NCI-H1417 (cell line): ENCODE measurements at regions not wholly inside any gene's neighbourhood (a gene's known extent, or its start where the extent isn't known, plus 50 kb on each side); places are given as distances from the start of the nearest gene placed in this dataset.

Source experiments
- DNase-seq, 3 experiments: peaks; one replicate each; lab custom pipeline; 2025; lab: John Stamatoyannopoulos, UW

DNA sequence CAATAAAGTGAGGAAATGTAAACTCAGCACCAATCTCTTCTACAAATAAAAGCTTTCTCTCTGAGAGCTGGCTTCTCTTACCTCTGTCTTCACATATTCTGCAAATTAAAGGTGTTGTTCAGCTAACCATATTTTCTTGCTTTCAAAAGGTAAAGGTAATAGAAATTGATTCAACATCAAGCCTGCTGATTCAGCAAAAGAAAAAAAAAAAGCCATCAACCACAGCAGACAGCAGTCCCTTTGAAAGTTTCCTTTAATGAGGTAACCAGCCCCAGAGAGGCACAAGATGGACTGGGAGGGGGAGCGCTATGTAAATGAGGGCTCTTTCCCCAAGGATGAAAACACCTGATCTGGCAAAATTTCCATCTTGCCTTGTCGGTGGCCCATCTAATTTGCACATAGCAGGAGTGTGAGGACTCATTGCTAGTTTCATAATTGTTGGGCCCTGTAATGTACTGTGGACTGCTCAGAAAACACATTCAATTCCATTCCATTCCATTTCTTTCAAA, 154.9 kb upstream of the SOX11 start:
- no peak for DNase-seq

DNA sequence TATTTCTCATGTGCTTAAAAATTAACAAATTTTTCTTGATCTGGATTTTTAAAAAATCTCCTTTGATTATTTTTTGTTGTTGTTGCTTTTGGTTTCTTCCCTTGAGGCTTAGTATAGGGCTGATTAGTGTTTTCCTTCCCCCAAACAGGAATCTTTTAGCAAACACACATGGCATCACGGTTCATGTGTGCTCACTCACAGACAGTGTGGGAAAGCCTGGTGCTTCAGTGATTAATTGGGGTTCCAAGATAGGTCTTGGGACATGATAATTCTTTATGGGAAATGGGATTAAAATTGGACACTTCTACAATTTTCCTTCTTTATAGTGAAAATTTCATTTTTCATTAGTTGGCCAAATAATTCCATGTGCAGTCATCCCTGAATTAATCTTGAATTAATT, 153.9 kb upstream of the SOX11 start:
- no peak for DNase-seq

DNA sequence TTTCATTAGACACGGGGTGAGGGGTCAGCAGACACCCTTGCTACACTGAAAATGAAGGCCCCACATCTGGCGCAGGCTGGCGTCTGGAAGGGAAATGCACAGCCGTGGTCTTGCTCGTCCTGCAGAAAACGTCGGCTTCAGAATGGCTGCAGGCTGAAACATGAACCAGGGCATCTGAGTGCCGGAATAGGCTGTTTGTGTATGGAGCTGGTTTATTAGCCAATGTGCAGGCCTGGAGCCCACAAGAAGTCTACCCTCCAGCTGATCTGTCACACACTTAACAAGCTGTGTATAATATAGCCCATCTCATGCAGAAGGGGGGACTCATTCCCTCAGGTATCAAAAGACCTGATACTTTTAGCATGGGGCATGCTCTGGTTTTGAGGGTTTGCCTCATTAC, 153.4 kb upstream of the SOX11 start:
- peak in 1 of 3 experiments; percentile 29 for DNase-seq

GRCh38 chr2:5539282-5540165, 152.7 kb upstream of the SOX11 start:
- DNase-seq: peak in 2 of 3 experiments; percentile 57 to 78

- DNase-seq: no peak
Measured at GRCh38 chr2:5540856-5541255, 151.3 kb upstream of the SOX11 start.

DNA sequence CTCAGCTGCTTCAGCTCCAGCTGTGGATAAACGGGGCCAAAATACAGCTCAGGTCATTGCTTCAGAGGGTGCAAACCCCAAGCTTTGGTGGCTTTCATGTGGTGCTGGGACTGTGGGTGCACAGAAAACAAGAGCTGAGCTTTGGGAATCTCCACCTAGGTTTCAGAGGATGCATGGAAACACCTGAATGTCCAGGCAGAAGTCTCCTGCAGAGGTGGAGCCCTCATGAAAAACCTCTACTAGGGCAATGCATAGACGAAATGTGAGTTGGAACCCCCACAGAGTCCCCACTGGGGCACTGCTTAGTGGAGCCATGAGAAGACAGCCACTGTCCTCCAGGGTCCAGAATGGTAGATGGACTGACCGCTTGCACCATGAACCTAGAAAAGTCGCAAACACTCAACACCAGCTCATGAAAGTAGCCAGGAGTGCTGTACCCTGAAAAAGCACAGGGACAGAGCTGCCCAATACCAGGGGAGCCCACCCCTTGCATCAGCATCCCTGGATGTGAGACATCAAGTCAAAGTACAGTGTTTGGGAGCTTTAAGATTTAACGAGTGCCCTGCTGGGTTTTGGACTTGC, 147.9 kb upstream of the SOX11 start:
- DNase-seq: peak in 1 of 3 experiments; percentile 38

- no peak for DNase-seq
Measured at GRCh38 chr2:5546181-5546580, 146.0 kb upstream of the SOX11 start.

GRCh38 chr2:5548991-5549715, 143.0 kb upstream of the SOX11 start:
- DNase-seq: no peak

DNA sequence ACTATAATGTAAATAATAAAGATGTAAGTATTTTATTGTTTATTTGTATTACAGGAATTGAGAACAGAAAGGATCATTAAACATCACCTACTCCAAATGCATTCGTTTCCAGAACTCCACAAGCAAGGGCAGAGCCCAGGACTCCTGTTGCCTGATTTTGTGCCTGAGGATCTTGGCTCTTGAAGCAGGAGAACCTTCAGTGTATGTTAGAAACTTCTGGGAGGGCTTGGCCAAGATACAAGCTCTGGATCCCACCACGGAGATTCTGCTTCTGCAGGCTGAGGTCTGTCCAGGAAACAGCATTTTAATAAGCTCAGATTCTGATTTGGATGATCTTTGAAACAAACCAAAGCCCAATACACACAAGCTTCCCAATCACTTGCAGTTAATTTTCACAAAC, 142.4 kb upstream of the SOX11 start:
- no peak for DNase-seq

GRCh38 chr2:5555636-5556035, 136.5 kb upstream of the SOX11 start:
- DNase-seq: no peak

GRCh38 chr2:5561006-5561405, 131.2 kb upstream of the SOX11 start:
- DNase-seq: no peak

DNA sequence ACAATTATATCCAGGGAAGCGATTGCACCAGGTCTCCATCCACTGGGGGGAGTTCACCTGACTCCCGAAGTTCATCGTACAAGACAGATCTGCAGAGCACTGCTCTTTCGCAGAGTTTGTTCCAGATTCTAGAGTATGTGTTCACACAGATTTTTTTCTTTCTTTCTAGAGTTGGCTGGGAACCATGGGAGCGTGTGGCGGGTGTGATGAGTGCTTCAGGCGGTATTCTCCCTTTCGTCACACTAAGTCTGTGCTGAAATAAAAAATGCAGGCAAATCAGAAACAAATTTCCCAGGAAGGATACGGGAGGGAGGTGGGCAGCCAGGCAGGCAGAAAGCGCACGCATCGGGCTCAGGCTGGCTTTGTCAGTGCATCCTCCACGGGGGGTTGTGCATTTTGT, 129.8 kb upstream of the SOX11 start:
- no peak for DNase-seq

DNA sequence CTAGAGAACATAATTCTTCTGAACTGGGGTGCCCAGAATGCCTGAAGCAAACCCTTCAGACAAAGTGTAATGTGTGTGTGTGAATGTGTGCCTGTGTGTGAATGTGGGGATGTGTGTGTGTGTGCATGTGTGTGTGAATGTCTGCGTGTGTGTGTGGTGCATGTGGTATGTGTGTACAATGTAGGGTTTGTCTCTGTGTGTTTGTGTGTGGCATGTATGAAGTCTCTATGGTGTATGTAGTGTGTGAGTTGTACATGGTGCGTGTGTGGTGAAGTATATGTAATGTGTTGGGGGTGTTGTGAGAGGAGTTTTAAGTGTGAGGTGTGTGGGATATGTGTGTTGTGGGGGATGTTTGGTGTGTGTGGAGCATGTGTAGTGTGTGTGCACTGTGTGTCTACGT, 129.3 kb upstream of the SOX11 start:
- no peak for DNase-seq

DNA sequence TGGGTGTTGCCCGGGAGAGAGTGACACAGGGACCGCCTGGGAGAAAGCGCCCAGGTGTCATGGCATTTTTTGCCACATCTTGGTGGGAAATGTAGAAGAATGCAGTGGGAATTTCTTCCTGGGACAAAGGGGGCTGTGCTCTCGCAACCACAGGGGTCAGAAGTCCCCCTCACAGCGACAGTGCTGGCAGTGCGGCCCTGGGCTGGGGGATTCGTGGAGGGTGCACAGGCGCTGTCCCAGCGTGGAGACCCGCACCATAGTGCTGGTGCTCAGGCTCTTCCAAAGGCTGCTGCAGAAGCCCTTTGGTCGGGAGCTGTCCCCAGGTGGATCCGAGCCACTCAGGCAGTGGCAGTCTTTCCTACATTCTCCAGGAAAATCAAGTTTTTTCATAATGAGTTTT, 128.8 kb upstream of the SOX11 start:
- DNase-seq: no peak

- DNase-seq: no peak
Measured at GRCh38 chr2:5569256-5569655, 122.9 kb upstream of the SOX11 start.

GRCh38 chr2:5576015-5576414, 116.2 kb upstream of the SOX11 start:
- no peak for DNase-seq

DNA sequence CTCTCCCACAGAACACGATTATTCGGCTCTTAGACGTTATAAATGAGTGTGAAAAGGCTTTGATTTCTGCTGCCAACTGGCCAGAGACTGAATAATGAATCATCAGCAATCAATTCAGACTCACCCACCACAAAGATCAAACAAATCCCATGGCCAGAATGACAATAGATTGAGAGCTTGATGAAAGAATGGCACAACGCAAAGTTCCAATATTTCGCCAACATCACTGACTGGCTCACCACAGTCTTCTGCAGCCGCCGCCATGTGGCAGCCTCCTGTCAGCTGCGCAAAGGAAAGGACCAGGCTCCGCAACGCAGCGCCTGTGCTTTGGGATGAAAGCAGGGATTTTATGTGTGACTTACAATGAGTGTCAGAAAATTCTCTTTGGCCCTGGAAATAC, 104.4 kb upstream of the SOX11 start:
- DNase-seq: no peak

DNA sequence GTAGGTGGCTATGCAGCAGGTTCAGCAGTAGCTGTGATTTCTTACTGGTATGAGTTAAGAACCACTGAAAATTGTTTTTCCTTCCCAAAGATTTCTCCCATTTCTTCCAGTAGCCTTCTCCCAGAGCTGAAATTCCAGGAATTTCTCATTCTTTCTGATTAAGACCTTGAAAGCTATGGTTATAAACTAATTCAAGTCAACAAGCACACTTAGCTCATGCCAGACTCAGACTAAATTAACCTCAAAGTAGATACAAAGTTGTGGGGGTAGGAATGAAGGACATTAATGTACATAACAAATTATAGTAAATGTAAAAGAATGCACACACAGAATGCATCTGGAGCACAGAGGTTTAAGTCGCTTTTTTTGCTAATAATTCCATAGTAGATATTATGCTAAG, 103.6 kb upstream of the SOX11 start:
- no peak for DNase-seq

- no peak for DNase-seq
Measured at GRCh38 chr2:5589183-5589582, 103.0 kb upstream of the SOX11 start.

GRCh38 chr2:5590886-5591285, 101.3 kb upstream of the SOX11 start:
- DNase-seq: no peak

DNA sequence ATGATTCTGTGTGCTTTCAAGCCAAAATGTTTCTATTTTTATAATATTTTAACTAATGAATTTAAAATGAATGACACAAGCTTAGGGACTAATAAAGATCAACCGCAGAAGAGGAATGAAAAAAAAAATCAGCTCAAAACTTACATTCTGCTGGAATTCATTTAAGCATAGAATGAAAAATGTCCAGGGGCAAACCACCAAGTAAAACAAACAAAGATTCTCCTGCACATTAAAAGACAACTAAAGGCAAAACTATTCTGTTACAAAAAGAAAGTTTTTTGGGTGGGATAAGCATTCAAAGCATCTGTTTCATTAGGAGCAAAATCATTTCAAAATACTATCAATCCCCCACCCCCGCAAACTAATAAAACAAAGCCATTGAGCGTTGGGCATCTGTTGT, 99.3 kb upstream of the SOX11 start:
- DNase-seq: no peak

- peak in 1 of 3 experiments; percentile 44 for DNase-seq
Measured at GRCh38 chr2:5594249-5594695, 97.9 kb upstream of the SOX11 start.

DNA sequence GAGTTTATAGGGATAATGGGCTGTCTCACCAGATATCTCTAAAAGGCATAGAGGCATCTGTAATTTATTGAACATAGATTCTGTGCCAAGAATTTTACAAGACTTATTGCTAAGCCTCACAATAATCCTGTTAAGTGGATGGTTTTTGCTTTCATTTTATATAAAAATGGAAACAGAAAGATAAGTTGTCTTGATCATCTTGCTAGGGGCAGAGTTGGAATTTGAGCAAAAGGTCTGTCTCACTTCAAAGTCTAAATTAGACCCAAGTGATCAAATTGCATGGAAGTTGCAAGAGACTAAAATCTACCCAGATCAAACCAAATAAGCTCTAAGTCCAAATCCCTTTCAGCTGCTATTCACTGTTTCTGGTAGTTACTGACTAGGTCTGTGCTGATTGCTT, 95.3 kb upstream of the SOX11 start:
- no peak for DNase-seq
